ENCODE measurements at regions not wholly inside any gene's neighbourhood (a gene's known extent, or its start where the extent isn't known, plus 50 kb on each side); places are given as distances from the start of the nearest gene placed in this dataset.

DNA sequence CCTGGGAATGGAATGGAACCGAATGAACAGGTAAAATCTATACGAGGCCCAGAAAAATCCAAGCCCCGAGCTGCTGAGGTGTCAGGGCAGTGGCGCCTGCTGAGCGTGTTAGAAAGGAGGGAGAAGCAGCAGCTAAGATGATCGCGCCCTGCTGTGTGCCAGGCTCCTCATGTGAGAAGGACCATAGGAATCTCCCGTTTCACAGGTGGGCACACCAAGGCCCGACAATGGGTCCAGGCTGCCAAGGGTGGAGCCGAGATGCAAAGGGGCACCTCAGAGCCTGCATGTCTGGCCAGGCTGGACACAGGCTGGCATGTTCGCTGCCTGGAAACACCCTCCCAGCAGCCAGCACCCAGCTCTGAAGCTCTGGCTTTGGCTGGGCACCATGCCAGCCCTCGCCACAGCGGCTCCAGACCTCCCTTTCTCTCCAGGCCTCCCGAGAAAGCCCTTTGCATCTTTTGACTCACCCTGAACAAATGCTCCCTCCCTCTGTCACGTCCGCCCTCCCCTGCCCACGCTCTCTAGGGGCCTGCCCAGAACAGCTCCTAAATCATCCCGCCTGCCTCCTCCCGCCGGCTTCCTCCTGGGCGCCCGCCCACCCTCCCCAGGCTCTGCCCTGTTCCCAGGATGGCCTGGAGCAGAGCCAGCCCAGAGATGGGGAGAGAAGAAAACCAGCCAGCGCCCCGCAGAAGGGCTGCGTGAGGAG is 217.8 kb upstream of the GSE1 start:
- H3K9me3 ChIP-seq, result no peaks in the 10 kb centered on the region
- DNase-seq, result peak; percentile 90 to 94
- no peak overlapping the region for H3K4me3 ChIP-seq
- intact Hi-C loops (cut with DNase I; ENCODE audit: low total_unique reads), result loop anchor here (10.0 kb wide), 1 partner anchor 219 kb away; the partner anchor contains the start of gene GSE1
- peaks cover 0 to 30% of the 10 kb centered on the region in 2 donors for H3K4me1 ChIP-seq
- no peaks in the 10 kb centered on the region for H3K36me3 ChIP-seq
- TF ChIP-seq POLR2A (IDR thresholded peaks at IDR 0.05), result no peak
- TF ChIP-seq, protein P1, sequence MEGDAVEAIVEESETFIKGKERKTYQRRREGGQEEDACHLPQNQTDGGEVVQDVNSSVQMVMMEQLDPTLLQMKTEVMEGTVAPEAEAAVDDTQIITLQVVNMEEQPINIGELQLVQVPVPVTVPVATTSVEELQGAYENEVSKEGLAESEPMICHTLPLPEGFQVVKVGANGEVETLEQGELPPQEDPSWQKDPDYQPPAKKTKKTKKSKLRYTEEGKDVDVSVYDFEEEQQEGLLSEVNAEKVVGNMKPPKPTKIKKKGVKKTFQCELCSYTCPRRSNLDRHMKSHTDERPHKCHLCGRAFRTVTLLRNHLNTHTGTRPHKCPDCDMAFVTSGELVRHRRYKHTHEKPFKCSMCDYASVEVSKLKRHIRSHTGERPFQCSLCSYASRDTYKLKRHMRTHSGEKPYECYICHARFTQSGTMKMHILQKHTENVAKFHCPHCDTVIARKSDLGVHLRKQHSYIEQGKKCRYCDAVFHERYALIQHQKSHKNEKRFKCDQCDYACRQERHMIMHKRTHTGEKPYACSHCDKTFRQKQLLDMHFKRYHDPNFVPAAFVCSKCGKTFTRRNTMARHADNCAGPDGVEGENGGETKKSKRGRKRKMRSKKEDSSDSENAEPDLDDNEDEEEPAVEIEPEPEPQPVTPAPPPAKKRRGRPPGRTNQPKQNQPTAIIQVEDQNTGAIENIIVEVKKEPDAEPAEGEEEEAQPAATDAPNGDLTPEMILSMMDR (IDR thresholded peaks at IDR 0.05), result peak in 1 of 4 experiments; percentile 7
- H3K27me3 ChIP-seq, result no peaks in the 10 kb centered on the region
- H3K27ac ChIP-seq, result peak overlapping the region; percentile 62 to 71

DNA sequence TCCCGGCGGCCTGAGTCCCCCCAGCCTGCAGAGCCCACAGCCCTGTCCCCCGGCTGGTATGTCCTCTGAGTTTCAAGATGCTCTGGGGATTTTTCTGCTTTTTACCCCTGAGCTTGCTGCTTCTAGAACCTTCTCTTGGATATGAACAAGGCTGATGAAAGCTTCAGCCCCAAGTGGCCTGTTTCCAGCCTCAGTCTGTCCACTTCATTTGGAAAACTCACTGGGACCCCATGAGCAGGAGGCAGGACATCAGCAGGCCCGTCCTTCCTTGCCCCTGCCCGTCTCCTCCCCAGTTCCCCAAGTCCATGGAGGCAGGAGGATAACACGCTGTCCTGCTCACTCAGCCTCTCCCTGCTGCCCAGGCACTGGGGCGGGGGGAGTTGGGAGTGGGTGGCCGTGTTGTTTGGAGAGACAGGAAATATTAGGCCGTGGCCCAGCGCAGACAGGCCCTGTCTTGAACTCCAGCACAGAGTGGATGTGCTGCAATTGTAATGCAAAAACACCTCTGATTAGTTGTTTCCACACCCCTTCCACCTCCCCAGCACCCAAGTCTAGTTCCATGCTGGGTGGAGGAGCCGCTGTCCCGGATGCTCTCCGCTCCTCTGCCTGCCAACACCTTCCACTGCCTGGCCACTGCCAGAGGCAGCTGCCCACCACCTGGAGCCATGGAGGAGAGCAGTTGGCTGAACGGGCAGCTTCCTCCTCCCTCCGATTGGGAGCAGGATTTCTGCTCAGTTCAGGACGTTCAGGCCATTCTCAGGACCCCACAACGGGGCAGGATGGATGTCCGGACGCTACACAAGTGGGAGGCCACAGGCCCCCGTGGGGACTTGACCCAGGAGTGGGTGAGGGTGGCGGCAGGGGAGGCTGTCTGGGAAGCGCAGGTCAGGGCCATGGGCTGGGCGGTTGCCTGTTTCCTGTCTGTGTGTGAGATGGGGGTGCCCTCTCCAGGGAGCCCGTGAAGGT is 216.9 kb upstream of the GSE1 start:
- TF ChIP-seq, protein P1 (IDR thresholded peaks at IDR 0.05), result no peak
- TF ChIP-seq POLR2A (IDR thresholded peaks at IDR 0.05), result peak in 1 of 2 donors; percentile 21
- Histone ChIP-seq H3K4me3 (no peak overlapping the region), H3K27me3 (no peaks in the 10 kb centered on the region), H3K36me3 (no peaks in the 10 kb centered on the region), H3K27ac (peak overlapping the region; percentile 62 to 71), H3K9me3 (no peaks in the 10 kb centered on the region), H3K4me1 (peaks cover 0 to 26% of the 10 kb centered on the region in 2 donors)
- intact Hi-C loops (cut with DNase I; ENCODE audit: low total_unique reads), result loop anchor here (10.0 kb wide), 1 partner anchor 219 kb away; the partner anchor contains the start of gene GSE1
- peak in 1 of 2 donors; percentile 59 for DNase-seq

DNA sequence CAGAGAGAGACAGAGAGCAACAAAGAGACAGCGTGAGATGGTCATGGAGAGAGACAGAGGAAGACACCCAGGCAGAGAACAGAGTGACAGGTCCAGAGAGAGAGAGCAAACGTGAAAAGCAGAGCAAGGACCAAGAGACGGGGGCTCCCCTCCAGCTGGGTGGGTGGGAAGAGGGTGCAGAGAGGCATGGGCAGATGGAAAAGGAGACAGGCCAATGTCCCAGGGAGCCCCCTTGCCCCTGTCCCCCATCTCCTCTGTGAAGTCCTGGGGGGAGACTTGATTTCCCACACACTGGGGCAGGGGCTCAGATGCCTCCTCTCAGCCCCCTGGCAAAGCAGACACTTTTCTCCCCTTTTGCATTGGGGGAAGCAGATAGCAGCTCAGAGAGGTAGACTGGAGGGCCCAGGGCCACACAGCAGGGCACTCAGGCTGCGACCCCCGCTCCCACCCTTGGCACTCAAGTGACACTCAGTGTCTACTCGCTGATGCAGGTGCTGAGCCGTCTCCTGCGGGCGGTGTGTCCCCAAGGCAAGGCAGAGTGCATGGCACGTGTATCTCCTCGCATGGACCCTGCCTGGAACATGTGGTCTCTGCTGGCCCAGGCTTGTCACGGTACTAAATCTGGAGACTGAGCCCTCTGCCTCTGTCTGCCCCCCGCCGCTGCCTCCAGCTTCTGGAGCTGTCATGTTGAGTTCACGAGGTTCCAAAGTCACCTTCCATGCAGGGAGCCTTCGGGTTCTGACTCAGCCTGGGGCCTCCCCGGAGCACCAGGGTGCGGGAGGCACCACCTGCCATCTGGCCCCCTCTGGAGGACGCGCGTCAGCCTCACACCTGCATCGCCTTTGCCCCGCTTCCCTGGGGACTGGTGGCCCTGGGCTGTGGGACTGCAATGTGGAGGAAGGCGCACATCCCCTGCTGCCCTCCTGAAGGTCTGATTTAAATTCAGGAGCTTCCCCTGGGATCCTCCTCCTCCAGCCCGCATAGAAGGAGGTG is 215.9 kb upstream of the GSE1 start:
- H3K27ac ChIP-seq, result peak overlapping the region; percentile 62 to 71

DNA sequence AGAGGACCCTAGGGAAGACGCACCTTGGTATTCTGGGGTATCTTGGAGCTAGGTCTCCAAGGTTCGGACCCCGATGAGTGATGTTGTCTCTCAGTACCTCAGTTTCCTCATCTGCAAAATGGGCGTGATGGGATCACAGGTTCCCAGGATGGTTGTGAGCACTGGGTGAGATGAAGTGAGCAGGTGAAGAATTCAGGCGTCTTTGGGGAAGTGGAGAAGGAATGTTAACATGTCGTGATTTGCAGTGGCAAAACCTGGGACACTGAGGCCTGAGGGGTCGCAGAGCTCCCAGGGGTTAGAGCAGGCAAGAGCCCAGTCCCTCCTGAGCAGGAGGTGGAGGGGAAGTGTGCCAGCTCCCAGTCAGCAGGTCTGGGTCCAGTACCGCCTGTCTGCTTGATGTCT is 215.1 kb upstream of the GSE1 start:
- H3K27me3 ChIP-seq, result no peaks in the 10 kb centered on the region
- H3K36me3 ChIP-seq, result no peaks in the 10 kb centered on the region
- H3K27ac ChIP-seq, result no peak overlapping the region
- DNase-seq, result no peak
- TF ChIP-seq, protein P1 (IDR thresholded peaks at IDR 0.05), result no peak
- TF ChIP-seq POLR2A (IDR thresholded peaks at IDR 0.05), result no peak
- no peak overlapping the region for H3K4me3 ChIP-seq
- intact Hi-C loops (cut with DNase I; ENCODE audit: low total_unique reads), result loop anchor here (10.0 kb wide), 1 partner anchor 217 kb away; the partner anchor contains the start of gene GSE1
- H3K4me1 ChIP-seq, result peaks cover 0 to 26% of the 10 kb centered on the region in 2 donors
- no peaks in the 10 kb centered on the region for H3K9me3 ChIP-seq

More for the DNA sequence above, 215.9 kb upstream of the GSE1 start:
- no peak overlapping the region for H3K4me3 ChIP-seq
- no peak for DNase-seq
- no peaks in the 10 kb centered on the region for H3K9me3 ChIP-seq
- intact Hi-C loops (cut with DNase I; ENCODE audit: low total_unique reads), result loop anchor here (10.0 kb wide), 1 partner anchor 218 kb away; the partner anchor contains the start of gene GSE1
- no peaks in the 10 kb centered on the region for H3K27me3 ChIP-seq
- H3K4me1 ChIP-seq, result peaks cover 0 to 26% of the 10 kb centered on the region in 2 donors
- TF ChIP-seq POLR2A (IDR thresholded peaks at IDR 0.05), result no peak
- TF ChIP-seq, protein P1 (IDR thresholded peaks at IDR 0.05), result no peak
- H3K36me3 ChIP-seq, result no peaks in the 10 kb centered on the region

Measured in uterus (tissue), 3 donors.